D721Med (cell line): ENCODE measurements at regions not wholly inside any gene's neighbourhood (a gene's known extent, or its start where the extent isn't known, plus 50 kb on each side); places are given as distances from the start of the nearest gene placed in this dataset.

ENCODE experiments used
- DNase-seq: peaks from one replicate; pipeline ENCODE4 v3.0.0; 2011; ENCODE audit warnings: low spot score; ENCODE audit not compliant: insufficient read length
- FAIRE-seq: peaks from 2 replicates; lab custom pipeline; 2011; peaks lifted over from hg19 to GRCh38; lab: Jason Lieb, UNC
- CTCF ChIP-seq: IDR thresholded peaks from 2 replicates; pipeline ENCODE4 v1.5.1; 2012; ENCODE audit warnings: mild to moderate bottlenecking, control low read depth; ENCODE audit not compliant: insufficient read depth; ENCODE audit errors: missing control alignments

DNA sequence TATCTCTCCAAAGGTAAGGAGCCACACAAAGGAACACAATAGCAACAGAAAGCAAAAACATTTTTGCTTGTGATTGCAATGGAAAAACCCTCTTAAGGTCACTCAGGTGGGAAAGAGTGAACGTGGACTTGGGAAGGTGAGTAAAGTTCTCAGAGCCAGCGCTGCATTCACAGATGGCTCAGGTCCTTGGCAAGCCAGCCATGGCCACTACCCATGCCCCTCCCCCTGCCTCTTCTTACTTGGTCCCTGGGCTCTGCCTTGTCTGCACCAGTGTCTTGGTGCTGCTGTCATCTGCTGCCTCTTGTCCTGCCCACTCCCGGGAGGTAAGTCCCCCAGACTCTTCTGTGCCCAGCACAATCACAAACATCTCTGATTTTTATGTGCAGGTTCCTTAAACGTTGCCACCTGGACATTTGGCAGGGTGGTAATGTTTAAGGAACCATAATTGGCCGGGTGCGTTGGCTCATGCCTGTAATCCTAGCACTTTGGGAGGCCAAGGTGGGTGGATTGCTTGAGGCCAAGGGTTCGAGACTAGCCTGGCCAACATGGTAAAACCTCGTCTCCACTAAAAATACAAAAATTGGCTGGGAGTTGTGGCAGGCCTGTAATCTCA, 74.6 kb downstream of the FEM1C start:
- TF ChIP-seq CTCF: no peak
- no peak for FAIRE-seq
- no peak for DNase-seq

GRCh38 chr5:115467628-115468027, 76.9 kb downstream of the FEM1C start:
- DNase-seq (no peak), FAIRE-seq (no peak)
- TF ChIP-seq CTCF: no peak

DNA sequence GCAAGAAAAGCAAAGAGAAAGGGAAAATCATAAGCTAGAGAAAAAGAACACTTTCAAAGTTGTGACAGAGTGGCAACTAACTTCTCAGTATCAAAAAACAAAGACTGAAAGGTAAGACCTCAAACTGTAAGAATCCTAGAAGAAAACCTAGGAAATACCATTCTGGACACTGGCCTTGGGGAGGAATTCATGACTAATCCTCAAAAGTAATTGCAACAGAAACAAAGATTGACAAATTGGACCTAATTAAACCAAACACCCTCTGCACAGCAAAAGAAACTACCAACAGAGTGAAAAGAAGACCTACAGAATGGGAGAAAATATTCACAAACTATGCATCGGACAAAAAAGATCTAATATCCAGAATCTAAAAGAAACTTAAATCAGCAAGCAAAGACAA, 79.1 kb downstream of the FEM1C start:
- no peak for TF ChIP-seq CTCF
- FAIRE-seq: no peak
- DNase-seq: no peak

- FAIRE-seq (no peak), DNase-seq (no peak)
- TF ChIP-seq CTCF: no peak
Observed at GRCh38 chr5:115463983-115464382, 80.6 kb downstream of the FEM1C start.

DNA sequence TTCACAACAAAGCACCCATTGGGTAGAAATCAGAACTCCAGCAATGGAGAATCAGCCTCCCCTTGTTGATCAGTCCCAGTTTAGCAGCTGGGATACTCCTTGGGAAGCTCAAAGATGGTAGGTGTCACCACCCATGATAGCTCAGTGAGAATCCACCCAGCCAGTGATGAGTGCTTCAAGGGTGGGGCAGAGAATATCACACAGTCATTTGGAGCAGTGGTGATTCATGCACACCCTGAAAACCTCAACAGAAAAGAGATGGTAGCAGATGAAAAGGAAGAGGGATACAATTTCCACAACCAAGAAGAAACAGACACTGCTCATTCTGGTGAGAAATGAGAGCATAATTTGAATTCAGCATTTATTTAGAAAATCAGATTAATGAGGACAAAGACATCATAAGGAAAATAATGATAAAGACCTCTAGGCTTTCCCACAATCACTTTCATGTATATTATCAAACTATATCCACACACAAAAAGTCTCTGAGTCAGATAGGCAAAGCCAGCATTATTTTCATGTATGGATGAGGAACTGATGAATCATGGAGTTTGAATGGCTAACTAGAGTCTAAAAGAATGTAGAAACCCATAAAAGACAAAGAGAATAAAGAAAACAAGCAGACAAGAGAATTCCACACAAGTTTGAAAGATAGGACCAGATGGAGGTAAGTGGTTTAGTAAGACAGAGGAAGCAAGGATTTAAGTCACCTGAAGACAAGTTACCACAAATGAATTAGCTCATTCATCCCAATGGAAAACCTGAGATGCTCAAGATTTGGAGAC, 82.9 kb downstream of the FEM1C start:
- TF ChIP-seq CTCF: no peak
- no peak for DNase-seq

DNA sequence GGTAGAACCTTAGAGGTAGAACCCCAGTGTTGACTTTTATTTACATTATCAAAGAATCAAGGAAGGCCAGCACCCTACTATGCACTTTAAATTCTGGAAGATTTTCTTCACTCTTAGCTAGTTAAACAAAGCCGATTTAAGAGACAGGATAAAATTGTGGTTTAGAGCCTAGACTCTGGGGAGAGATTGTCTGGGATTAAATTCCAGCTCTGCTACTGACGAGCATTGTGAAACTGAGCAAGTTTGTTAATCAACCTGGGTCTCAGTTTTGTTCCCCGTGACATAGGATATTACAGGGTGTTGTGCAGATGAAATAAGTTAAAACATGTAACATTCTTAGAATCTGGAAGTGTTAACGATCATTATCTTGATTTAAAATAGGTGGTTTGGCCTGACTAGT, 83.5 kb downstream of the FEM1C start:
- DNase-seq: peak; percentile 19
- TF ChIP-seq CTCF: no peak
- FAIRE-seq: peak; percentile 58

More for the DNA sequence above, 82.9 kb downstream of the FEM1C start:
- FAIRE-seq: no peak

GRCh38 chr5:115460472-115460871, 84.1 kb downstream of the FEM1C start:
- FAIRE-seq: no peak
- DNase-seq: no peak
- TF ChIP-seq CTCF: no peak
